ENCODE measurements at regions not wholly inside any gene's neighbourhood (a gene's known extent, or its start where the extent isn't known, plus 50 kb on each side); places are given as distances from the start of the nearest gene placed in this dataset.

DNA sequence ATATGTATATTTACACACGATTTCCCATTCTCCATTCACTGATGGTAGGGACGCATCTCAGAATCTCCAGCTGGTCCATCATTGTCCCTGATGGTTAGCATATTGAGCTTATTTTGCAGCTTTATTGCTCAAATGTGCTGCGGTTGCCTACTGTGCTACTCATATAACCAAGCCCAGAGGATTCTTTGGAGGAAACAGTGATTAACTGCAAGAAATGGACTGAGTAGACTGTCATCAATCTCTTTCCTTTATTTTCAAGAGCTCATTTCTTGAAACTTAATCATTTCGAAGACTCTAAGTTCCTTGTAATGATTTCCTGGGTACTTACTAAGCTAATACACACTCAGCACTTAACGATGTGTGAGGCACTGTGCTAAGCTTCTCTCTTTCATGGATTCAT, 119.0 kb downstream of the MAT2B start:
- Histone ChIP-seq H2BK120ac (ENCODE audit: insufficient read depth, low read length, poor library complexity) (no peak overlapping the region), H2BK12ac (ENCODE audit: low read length) (no peak overlapping the region), H3K79me2 (ENCODE audit: control insufficient read depth, insufficient read depth, low read length, poor library complexity) (no peaks in the 10 kb centered on the region), H3K27me3 (ENCODE audit: insufficient read depth, low read length) (no peaks in the 10 kb centered on the region), H3K4me2 (ENCODE audit: low read length) (no peak overlapping the region), H3K18ac (ENCODE audit: low read length) (no peak overlapping the region), H3K4ac (ENCODE audit: low read depth, low read length) (no peak overlapping the region), H3K36me3 (ENCODE audit: control insufficient read depth in 1 of 2, insufficient read depth in 2 of 2, low read length in 2 of 2) (no peaks in the 10 kb centered on the region), H2AK5ac (ENCODE audit: low read length) (no peak overlapping the region), H4K8ac (ENCODE audit: low read depth, low read length) (no peak overlapping the region), H2BK5ac (ENCODE audit: low read depth, low read length, poor library complexity) (no peak overlapping the region), H3K4me3 (ENCODE audit: low read depth, low read length) (no peak overlapping the region), H3K23ac (ENCODE audit: low read length) (no peak overlapping the region), H3K9ac (ENCODE audit: low read length) (no peak overlapping the region), H3K9me3 (ENCODE audit: insufficient read depth, low read depth, low read length) (no peaks in the 10 kb centered on the region), H3K79me1 (ENCODE audit: low read length) (no peaks in the 10 kb centered on the region), H4K91ac (ENCODE audit: low read depth, low read length) (no peak overlapping the region), H3K27ac (ENCODE audit: low read depth, low read length) (no peak overlapping the region), H3K4me1 (ENCODE audit: control insufficient read depth in 1 of 2, insufficient read depth in 2 of 2, low read length in 2 of 2) (no peaks in the 10 kb centered on the region), H4K12ac (ENCODE audit: low read depth, low read length) (no peak overlapping the region), H3K14ac (ENCODE audit: low read length) (no peak overlapping the region), H2AFZ (ENCODE audit: insufficient read depth, low read length, poor library complexity) (no peak overlapping the region)
- no peak for DNase-seq
- WGBS (ENCODE audit: extremely low coverage, insufficient coverage, insufficient read length): no CpG with 5 or more reads among the region's 5 CpGs

DNA sequence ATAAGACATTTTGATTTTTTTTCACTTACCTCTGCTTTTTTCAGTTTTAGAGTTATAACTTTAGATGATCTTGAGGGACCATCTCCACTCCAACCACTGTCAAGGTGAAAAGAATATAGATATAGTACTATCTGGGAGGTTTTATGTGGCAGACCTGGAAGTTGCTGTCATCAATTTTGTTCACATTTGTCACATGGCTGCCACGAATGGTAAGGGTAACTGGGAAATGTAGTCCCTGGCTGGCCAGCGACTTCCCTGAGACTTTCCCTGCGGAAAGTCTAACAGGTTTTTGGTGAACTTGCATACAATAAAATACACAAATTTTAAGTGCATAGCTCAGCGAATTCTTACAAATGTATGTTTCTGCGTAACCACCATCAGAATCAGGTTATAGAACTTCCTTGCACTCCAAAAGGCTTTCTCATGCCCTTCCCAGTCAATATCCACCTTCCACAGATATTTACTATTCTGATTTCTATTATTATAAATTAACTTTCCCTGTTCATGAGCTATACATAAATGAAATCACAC, 121.5 kb downstream of the MAT2B start:
- Histone ChIP-seq H3K4me2 (ENCODE audit: low read length) (no peak overlapping the region), H3K36me3 (ENCODE audit: control insufficient read depth in 1 of 2, insufficient read depth in 2 of 2, low read length in 2 of 2) (no peaks in the 10 kb centered on the region), H4K8ac (ENCODE audit: low read depth, low read length) (no peak overlapping the region), H3K23ac (ENCODE audit: low read length) (no peak overlapping the region), H2BK12ac (ENCODE audit: low read length) (no peak overlapping the region), H2BK120ac (ENCODE audit: insufficient read depth, low read length, poor library complexity) (no peak overlapping the region), H2BK5ac (ENCODE audit: low read depth, low read length, poor library complexity) (no peak overlapping the region), H3K18ac (ENCODE audit: low read length) (no peak overlapping the region), H3K9me3 (ENCODE audit: insufficient read depth, low read depth, low read length) (no peaks in the 10 kb centered on the region), H3K14ac (ENCODE audit: low read length) (no peak overlapping the region), H4K91ac (ENCODE audit: low read depth, low read length) (no peak overlapping the region), H3K27me3 (ENCODE audit: insufficient read depth, low read length) (no peaks in the 10 kb centered on the region), H2AFZ (ENCODE audit: insufficient read depth, low read length, poor library complexity) (no peak overlapping the region), H3K4me3 (ENCODE audit: low read depth, low read length) (no peak overlapping the region), H3K4me1 (ENCODE audit: control insufficient read depth in 1 of 2, insufficient read depth in 2 of 2, low read length in 2 of 2) (no peaks in the 10 kb centered on the region), H3K4ac (ENCODE audit: low read depth, low read length) (no peak overlapping the region), H3K79me1 (ENCODE audit: low read length) (no peaks in the 10 kb centered on the region), H2AK5ac (ENCODE audit: low read length) (no peak overlapping the region), H3K27ac (ENCODE audit: low read depth, low read length) (no peak overlapping the region), H3K9ac (ENCODE audit: low read length) (no peak overlapping the region), H3K79me2 (ENCODE audit: control insufficient read depth, insufficient read depth, low read length, poor library complexity) (no peaks in the 10 kb centered on the region), H4K12ac (ENCODE audit: low read depth, low read length) (no peak overlapping the region)
- WGBS (ENCODE audit: extremely low coverage, insufficient coverage, insufficient read length): no CpG with 5 or more reads among the region's 5 CpGs
- DNase-seq: no peak

DNA sequence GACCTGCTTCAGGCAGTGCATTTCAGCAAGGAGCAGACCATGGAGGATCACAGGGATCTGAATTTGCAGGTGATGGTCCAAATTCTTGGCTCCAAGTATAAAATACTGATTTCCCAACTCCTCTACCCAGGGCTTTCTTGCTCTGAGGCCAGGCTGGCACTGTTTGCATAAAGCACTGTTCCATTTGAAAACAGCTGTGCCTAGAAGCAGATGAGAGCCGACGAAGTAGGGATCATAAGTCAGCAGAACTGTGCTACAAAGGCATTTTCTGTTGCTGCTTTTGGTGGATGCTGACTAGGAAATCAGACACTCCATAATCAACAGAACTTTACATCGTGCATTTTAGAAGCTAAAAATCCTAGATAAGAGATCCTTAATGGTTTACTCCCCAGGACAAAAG, 126.4 kb downstream of the MAT2B start:
- no peak overlapping the region for H2BK5ac ChIP-seq (ENCODE audit: low read depth, low read length, poor library complexity)

DNA sequence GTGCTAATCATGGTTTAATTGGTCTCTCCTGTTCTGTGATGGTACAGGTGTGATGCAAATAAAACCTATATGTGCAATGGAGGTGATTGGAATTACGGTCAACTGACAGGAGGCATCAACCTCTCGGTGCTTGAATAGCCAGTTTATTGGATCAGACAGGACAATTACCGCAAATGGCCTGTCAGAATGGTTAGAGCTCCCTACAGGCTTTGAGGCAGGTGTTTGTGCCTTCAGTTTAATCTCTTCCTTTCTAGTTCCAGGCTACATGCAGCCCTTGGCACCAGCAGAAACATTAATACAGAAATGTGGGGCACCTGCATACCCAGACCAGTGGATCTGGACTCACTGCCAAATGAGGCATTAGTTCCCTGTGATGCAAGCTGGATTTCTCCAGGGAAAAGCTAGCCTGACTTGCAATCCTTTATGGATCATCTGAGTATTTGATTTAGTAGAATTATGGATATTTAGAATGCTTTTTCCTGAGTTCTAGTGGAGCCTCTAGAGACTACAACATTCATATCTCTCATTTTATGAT, 128.6 kb downstream of the MAT2B start:
- H3K4me2 ChIP-seq (ENCODE audit: low read length): no peak overlapping the region

More for the DNA sequence above, 126.4 kb downstream of the MAT2B start:
- H3K18ac ChIP-seq (ENCODE audit: low read length): no peak overlapping the region
- no peaks in the 10 kb centered on the region for H3K79me2 ChIP-seq (ENCODE audit: control insufficient read depth, insufficient read depth, low read length, poor library complexity)
- no peak overlapping the region for H3K14ac ChIP-seq (ENCODE audit: low read length)
- H3K4me2 ChIP-seq (ENCODE audit: low read length): no peak overlapping the region
- DNase-seq: no peak
- H3K23ac ChIP-seq (ENCODE audit: low read length): no peak overlapping the region
- H3K9ac ChIP-seq (ENCODE audit: low read length): no peak overlapping the region
- no peak overlapping the region for H2BK12ac ChIP-seq (ENCODE audit: low read length)
- H3K27ac ChIP-seq (ENCODE audit: low read depth, low read length): no peak overlapping the region
- H3K9me3 ChIP-seq (ENCODE audit: insufficient read depth, low read depth, low read length): no peaks in the 10 kb centered on the region
- no peak overlapping the region for H4K91ac ChIP-seq (ENCODE audit: low read depth, low read length)
- H3K36me3 ChIP-seq (ENCODE audit: control insufficient read depth in 1 of 2, insufficient read depth in 2 of 2, low read length in 2 of 2): no peaks in the 10 kb centered on the region
- no peak overlapping the region for H2AK5ac ChIP-seq (ENCODE audit: low read length)
- H3K27me3 ChIP-seq (ENCODE audit: insufficient read depth, low read length): no peaks in the 10 kb centered on the region
- no CpG with 5 or more reads among the region's 3 CpGs for WGBS (ENCODE audit: extremely low coverage, insufficient coverage, insufficient read length)
- no peak overlapping the region for H2AFZ ChIP-seq (ENCODE audit: insufficient read depth, low read length, poor library complexity)
- no peak overlapping the region for H2BK120ac ChIP-seq (ENCODE audit: insufficient read depth, low read length, poor library complexity)
- no peak overlapping the region for H3K4me3 ChIP-seq (ENCODE audit: low read depth, low read length)
- H3K79me1 ChIP-seq (ENCODE audit: low read length): no peaks in the 10 kb centered on the region
- no peak overlapping the region for H4K12ac ChIP-seq (ENCODE audit: low read depth, low read length)
- H3K4ac ChIP-seq (ENCODE audit: low read depth, low read length): no peak overlapping the region
- H3K4me1 ChIP-seq (ENCODE audit: control insufficient read depth in 1 of 2, insufficient read depth in 2 of 2, low read length in 2 of 2): no peaks in the 10 kb centered on the region
- H4K8ac ChIP-seq (ENCODE audit: low read depth, low read length): no peak overlapping the region

More for the DNA sequence above, 128.6 kb downstream of the MAT2B start:
- Histone ChIP-seq H2AK5ac (ENCODE audit: low read length) (no peak overlapping the region), H3K9ac (ENCODE audit: low read length) (no peak overlapping the region), H3K27ac (ENCODE audit: low read depth, low read length) (no peak overlapping the region), H3K27me3 (ENCODE audit: insufficient read depth, low read length) (no peaks in the 10 kb centered on the region), H3K4me1 (ENCODE audit: control insufficient read depth in 1 of 2, insufficient read depth in 2 of 2, low read length in 2 of 2) (no peaks in the 10 kb centered on the region), H2BK120ac (ENCODE audit: insufficient read depth, low read length, poor library complexity) (no peak overlapping the region), H2AFZ (ENCODE audit: insufficient read depth, low read length, poor library complexity) (no peak overlapping the region), H4K91ac (ENCODE audit: low read depth, low read length) (no peak overlapping the region), H3K4me3 (ENCODE audit: low read depth, low read length) (no peak overlapping the region), H2BK5ac (ENCODE audit: low read depth, low read length, poor library complexity) (no peak overlapping the region), H3K18ac (ENCODE audit: low read length) (no peak overlapping the region), H3K23ac (ENCODE audit: low read length) (no peak overlapping the region), H4K12ac (ENCODE audit: low read depth, low read length) (no peak overlapping the region), H3K79me1 (ENCODE audit: low read length) (no peaks in the 10 kb centered on the region), H2BK12ac (ENCODE audit: low read length) (no peak overlapping the region), H4K8ac (ENCODE audit: low read depth, low read length) (no peak overlapping the region), H3K36me3 (ENCODE audit: control insufficient read depth in 1 of 2, insufficient read depth in 2 of 2, low read length in 2 of 2) (no peaks in the 10 kb centered on the region), H3K9me3 (ENCODE audit: insufficient read depth, low read depth, low read length) (no peaks in the 10 kb centered on the region), H3K4ac (ENCODE audit: low read depth, low read length) (no peak overlapping the region), H3K14ac (ENCODE audit: low read length) (no peak overlapping the region), H3K79me2 (ENCODE audit: control insufficient read depth, insufficient read depth, low read length, poor library complexity) (no peaks in the 10 kb centered on the region)
- DNase-seq: no peak
- no CpG with 5 or more reads among the region's 3 CpGs for WGBS (ENCODE audit: extremely low coverage, insufficient coverage, insufficient read length)

Data from trophoblast cell (in vitro differentiated cells and primary cell).